ENCODE measurements at regions not wholly inside any gene's neighbourhood (a gene's known extent, or its start where the extent isn't known, plus 50 kb on each side); places are given as distances from the start of the nearest gene placed in this dataset.

DNA sequence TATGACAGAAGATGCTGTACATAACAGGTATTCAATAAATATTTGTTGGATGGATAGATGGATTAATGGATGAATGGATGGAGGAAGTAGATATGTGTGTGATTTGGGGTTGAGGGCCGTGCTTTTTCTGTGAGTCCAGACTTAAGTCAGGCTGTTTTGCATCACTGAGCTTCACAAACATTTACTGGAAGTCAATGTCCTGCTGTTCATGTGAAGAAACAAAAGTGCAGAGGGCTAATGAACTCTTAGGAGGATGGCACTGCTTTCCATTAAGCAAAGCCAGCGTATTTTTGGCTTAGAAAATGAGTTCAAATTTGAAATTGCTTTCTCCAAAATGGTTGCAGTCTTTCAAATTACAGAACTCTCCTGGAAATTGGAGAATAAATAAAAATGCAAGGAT is 260.6 kb upstream of the SASH1 start:
- TF ChIP-seq CTCF (IDR thresholded peaks at IDR 0.05; ENCODE audit: low read length) (no peak), EZH2 (IDR thresholded peaks at IDR 0.05; ENCODE audit: borderline replicate concordance, low read length) (no peak)

Measured in OCI-LY1 (cell line).